Urothelium cell line (cell line): ENCODE measurements at regions not wholly inside any gene's neighbourhood (a gene's known extent, or its start where the extent isn't known, plus 50 kb on each side); places are given as distances from the start of the nearest gene placed in this dataset.

Experiments used
- DNase-seq: peaks from one replicate; pipeline ENCODE4 v3.0.0; 2011; ENCODE audit warnings: low spot score, mixed read lengths
- FAIRE-seq: peaks from 2 replicates; lab custom pipeline; 2011; peaks lifted over from hg19 to GRCh38; lab: Jason Lieb, UNC

DNA sequence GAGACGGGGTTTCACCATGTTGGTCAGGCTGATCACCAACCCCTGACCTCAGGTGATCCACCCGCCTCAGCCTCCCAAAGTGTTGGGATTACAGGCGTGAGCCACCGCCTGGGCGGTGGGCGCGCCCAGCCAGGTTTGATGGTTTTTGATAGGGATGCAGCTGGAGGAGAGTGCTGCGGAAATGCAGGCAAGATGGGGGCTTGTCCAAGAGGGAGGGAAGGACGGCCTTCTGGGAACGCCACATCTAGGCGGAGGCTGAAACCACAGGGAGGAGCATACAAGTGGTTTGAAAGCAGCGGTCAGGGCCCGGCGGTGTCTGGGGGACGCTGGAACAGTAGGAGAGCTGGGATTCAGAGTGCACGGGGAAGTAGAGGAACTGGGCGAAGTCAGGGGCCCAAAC lies 134.6 kb downstream of the VRK1 start:
- FAIRE-seq: no peak
- no peak for DNase-seq

DNA sequence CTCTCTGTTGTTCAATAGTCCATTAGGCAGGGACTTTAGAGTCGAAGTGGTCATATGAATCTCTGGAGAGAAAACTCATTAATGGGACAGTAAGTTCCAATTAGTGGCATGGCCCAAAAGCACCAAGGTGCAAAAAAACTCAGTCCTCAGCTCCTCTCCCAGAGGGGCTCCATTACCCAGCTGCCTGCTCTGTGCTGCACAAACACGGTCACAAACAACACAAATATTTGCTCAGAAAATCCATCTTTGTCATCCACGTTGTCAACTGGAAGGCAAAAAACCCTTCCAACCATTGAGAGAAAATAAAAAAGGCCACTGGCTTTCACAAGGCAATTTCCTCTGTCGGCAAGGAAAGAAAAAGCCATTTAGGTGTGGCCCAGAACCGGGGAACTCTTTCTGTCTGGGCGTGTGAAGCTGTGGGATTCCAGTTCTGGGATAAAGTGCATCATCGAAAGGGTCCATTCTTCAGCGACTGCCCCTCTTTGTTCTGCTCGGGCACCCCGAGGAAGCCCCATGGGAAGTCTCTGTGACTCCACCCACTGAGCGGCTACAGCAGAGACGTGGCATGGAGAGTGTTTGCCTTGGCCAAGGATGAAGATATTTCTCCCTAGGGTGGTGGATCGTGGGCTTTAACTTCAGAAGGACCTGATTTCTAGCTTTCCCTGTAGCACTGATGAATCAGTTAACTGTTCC lies 137.6 kb downstream of the VRK1 start:
- FAIRE-seq (no peak), DNase-seq (no peak)

DNA sequence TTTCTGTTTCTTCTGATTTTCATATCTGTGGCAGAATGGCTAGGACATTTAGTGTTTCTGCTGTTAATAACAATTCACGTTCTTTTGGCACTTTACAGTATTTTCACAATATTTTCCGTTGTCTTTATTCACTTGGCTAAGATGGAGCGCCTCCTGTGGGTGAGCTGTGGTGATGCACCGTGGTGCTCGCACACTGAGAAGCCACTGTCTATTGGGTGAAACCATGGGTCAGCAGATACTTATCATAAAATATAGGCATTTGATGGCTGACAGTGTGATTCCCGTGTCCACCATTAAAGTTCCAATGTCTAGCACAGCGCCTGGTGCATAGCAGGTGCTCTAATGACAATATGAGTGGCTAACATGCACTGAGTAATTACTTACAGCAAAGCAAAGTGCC lies 141.8 kb downstream of the VRK1 start:
- DNase-seq: no peak
- FAIRE-seq: no peak

DNA sequence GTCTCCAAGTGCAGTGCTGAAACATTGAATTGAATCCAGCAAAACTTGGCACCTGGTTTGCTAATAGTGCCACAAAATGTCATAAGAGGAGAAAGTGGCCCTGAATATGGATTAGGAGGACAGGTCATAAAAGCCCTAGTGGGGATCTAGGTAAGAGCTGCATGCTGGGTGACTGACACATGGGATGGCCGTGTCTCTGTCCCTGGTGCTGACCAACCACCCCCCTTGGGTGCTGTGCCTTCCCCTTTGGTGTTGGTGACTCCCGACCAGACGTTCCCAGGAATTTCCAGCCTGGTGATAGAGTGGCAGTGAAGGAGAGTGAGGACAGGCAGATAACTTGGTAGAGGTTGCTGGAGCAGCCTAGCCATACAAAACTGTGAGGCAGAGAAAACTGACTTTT lies 142.8 kb downstream of the VRK1 start:
- FAIRE-seq (no peak), DNase-seq (peak; percentile 16)

DNA sequence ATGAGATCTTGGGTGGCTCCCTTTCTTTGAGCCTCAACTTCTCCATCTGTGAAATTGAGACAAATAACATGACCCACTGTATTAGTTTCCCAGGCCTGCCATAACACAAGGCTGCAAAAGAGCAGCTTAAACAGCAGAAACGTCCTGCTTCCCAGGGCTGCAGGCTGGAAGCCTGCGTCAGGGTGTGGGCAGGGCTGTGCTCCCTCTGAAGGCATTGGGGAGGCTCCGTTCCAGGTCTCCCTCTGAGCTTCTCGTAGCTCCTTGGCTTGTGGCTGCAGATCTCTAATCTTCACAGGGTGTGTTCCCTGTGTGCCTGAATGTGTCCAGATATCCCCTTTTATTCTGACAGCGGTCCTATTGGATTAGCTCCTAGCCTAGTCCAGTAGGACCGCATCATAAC lies 147.1 kb downstream of the VRK1 start:
- no peak for FAIRE-seq
- no peak for DNase-seq

DNA sequence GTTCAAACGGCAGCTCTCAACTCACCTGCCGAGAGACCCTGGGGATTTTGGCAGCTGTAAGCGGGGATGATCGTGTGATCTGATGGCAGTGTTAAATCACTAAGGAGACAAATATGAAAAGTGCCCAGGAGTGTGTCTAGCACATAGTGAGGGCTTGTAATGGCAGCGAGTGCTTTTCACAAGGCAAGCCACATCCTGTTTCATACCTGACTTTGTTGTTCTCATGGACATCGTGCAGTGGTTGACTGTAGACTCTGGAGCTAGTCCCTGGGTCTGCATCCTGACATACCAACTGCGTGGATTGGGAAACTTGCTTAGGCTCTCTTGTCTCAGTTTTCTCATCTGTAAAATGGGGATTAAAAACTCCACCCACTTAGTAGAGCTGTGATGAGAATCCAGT lies 148.5 kb downstream of the VRK1 start:
- FAIRE-seq (no peak), DNase-seq (no peak)

DNA sequence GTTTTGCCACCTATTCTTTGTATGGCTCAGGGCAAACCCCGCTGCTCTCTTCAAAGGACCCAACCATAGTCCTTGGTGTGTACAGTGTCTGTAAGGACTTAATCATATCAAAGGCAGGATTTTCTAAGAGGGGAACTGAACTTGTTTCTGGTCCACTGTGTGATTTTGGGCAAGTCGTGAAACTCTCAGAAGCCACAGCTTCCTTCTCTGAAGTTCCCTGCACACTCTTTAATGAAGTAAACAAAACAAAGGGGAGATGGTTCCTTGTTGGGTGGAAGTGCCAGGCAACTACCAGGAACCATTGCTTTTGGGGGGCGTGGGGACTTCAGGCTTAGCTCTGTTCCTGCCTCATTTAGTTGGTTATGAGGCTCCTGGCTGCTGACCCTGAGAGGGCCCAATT lies 152.4 kb downstream of the VRK1 start:
- no peak for DNase-seq
- FAIRE-seq: no peak

DNA sequence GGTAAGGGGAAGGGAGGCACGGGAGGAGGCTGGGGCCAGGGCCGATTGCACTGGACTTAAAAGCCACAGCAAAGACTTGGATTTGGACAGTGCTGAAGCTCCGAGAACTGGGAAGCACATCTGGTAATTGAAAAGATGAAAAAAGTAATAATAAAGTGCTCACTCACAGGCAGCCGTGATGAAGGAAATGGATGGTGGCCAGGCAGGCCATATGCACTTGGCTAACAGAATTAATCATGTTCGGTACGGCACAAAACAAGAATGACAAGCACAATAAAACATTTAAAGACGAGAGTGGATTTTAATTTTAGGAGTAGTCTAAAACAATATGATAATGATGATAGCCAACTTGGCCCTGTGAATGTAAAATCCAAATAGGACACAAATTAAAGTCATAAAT lies 154.3 kb downstream of the VRK1 start:
- DNase-seq (no peak), FAIRE-seq (no peak)

DNA sequence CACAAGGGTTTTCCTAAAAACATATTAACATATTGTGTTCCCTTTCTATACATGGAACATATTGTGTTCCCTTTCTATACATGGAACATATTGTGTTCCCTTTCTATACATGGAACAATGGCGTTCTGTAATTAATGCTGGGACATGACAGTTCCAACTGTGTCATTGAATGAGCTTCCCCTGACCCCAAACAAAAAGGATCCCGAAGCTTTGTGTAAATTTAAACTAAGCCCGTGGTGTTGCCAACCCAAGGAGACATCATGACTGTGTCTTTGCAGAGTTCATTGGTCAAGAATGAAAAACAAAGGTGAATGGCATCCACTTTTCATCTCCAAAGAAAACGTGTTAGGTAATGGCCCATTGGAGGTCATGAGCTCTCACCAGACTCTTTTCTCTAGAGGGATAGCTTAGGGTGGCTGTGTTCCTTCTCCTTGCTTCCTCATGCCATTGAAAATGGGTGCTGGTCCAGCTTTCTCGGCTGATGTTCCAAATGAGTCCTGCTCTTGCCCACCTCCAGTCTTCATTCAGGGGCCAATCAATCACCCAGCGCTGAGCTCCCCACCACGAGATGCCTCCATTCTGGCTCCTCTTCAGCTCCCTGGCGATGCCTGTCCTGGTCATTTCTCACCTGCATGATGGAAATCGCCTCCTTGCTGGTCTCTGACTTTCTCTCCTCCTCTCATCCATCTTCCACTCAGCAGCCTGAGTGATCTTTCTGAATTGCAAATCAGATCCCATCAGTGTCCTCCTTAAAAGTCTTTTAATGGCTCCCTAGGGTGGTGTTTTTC lies 156.1 kb downstream of the VRK1 start:
- DNase-seq (no peak), FAIRE-seq (no peak)

DNA sequence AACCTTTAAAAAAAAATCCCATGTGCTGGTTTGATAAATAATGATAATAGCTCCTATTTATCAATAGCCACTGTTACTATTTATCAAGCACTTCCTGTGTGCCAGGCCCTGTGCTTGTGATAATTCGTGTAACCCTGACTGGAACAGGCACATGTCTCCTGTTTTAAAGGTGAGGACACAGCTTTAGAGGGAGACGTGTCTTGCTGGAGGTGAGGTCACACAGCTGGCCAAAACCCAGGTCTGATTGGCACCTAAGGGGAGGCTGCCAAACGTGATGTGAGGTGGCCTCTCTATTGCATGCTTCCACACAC lies 156.6 kb downstream of the VRK1 start:
- no peak for DNase-seq
- FAIRE-seq: no peak

DNA sequence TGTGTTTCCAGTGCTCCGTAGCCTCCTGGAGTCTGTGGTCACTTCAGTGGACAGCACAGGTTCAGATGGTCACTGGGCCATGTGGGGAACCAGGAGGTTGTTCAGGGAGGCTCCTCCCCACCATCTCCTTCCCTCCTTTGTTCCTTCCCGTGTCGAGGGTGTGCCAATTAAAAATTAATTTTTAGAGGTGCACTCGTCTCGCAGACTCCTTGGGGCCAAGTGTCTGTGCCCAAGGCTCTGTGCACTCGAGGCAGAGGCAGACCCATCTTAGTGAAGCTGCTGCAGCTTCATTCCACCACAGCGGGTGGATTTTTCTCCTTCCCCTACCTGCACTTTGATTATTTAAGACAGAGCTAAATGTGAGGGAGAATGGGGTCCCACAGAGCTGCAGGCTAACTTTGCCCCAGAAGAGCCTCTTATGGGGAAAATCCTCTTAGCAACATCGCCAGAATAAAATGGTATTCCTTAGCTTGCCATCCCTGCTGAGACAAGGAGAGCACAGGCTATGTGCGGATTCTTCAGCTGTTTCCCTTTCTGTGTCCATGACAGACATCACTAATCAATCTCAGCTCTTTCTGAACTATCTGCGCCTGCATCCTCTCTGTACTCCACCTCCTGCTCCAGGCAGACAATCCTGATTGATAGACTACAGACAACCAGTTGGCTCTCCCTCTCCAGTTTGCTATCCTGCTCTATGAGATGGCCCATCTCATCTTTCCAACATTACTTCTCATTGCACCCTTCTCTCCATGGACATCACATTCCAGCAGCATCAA lies 159.5 kb downstream of the VRK1 start:
- FAIRE-seq: no peak
- DNase-seq: no peak

DNA sequence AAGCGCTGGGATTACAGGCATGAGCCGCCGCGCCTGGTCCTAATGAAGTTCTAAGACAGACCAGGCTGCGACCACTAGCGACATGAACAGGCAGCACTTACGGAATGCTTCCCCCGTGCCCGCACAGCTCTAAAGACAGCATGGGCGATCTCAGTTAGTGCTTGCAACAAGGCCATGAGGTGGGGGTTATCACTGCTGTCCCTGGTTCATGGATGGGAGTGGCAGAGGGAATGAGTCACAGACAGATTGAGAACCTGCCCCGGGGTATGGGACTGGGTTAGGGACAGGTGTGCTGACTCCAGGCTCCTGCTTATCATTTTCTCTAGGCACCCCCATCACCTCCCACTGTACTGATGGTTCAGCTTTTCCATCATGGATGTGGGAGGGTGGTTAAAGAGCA lies 160.9 kb downstream of the VRK1 start:
- FAIRE-seq (no peak), DNase-seq (no peak)

DNA sequence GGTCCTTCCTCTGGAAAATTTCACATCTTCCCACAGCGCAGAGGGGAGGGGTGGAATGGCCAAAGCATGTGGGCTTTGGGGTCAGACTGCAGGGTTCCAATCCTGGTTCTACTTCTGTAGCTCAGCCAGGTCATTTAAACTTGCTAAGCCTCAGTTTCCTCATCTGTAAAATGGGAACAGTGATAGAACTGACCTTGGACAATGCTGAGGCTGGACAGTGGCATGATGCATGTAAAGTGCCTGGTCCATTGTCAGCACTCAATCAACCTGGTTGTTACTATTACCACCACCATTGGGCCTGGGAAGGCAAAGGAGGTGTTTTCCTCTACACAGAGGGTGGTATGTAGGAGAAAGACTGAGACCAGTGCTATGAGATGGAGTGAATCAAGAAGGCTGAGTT lies 162.8 kb downstream of the VRK1 start:
- DNase-seq: no peak
- FAIRE-seq: no peak

DNA sequence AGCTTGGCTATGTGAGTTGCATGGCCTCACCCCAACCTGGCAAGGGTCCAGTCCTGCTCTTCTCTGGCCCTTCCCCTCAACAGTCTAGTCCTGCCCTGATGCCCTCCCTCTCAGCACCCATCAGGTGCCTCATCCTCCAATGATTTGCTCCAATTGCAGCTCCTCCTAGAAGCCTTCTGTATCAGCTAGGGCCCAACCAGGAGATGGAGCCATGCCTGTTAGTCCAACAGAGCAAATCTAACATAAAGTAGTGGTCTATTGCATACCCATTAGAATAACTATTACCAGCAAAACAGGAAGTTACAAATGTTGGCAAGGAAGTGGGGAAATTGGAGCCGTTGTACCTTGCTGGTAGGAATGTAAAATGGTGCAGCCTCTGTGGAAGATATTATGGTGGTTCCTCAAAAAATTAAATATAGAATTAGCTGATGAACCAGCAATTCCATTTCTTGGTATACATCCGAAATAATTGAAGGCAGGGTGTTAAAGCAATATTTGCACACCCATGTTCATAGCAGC lies 163.5 kb downstream of the VRK1 start:
- FAIRE-seq (no peak), DNase-seq (no peak)

DNA sequence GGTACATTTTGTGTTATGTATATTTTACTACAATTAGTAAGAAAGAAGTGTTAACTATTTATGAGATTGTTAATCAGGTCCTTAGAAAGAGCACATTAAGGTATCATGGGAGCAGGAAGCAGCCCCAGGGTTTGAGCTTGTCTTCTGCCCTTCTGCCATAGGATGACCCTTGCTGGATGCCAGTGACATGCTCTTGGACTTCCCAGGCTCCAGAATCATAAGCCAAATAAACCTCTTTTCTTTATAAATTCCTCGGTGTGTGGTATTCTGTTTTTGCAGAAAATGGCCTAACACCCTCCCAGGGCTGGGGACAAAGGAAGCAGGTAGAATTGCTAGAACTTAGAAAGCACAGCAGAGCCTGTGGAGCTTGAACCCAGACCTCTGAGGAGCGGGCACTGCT lies 164.7 kb downstream of the VRK1 start:
- DNase-seq: no peak
- FAIRE-seq: no peak

DNA sequence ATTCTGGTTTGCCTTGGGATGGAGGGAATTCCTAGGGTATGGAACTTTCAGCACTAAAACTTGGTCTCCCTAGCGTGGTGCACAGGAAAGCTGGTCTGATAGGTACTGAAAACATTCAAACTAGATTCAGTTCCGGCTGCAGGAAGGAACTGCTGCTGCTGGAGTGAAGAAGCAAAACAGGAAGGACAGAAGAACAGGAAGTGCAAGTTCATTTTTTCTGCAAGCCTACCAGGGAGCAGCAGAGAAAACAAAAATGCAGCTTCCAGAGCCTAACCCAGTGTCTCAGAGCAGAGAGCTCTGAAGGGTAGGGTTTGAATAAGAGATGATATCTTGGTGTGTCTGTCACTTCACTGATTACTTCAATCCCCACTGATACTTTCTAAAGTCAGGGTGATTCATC lies 165.2 kb downstream of the VRK1 start:
- FAIRE-seq: no peak
- no peak for DNase-seq

DNA sequence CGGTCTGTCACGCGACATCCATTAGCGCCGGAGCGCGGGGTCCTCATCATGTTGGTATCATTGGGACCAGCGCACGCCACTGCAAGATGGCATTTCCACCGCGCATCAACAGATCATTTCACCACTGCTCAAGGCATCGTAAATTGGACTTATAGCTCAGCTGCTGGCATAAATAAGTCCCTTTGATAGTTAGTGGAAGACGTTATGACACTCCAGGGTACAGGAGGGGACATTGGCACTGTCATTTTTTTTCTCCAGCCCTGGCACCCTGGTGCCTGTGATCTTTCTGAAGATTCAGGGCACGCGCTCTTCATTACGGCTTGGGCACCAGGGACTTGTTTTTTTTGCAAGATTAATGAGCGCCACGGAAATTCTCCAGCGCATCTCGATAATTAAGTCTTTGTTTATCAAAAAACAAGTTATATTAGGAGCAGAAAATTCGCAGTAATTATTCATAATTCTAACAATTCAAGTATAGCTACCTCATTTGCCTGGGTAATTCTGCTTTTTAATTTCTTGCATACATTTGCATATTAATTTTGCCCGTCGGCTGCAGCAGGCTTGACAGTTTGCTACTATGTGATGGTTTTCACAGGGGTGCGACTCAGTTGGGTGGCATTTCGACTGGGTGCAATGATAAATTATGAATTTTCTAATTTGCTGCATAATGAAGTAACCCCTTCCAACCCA lies 167.7 kb downstream of the VRK1 start:
- DNase-seq (no peak), FAIRE-seq (no peak)

DNA sequence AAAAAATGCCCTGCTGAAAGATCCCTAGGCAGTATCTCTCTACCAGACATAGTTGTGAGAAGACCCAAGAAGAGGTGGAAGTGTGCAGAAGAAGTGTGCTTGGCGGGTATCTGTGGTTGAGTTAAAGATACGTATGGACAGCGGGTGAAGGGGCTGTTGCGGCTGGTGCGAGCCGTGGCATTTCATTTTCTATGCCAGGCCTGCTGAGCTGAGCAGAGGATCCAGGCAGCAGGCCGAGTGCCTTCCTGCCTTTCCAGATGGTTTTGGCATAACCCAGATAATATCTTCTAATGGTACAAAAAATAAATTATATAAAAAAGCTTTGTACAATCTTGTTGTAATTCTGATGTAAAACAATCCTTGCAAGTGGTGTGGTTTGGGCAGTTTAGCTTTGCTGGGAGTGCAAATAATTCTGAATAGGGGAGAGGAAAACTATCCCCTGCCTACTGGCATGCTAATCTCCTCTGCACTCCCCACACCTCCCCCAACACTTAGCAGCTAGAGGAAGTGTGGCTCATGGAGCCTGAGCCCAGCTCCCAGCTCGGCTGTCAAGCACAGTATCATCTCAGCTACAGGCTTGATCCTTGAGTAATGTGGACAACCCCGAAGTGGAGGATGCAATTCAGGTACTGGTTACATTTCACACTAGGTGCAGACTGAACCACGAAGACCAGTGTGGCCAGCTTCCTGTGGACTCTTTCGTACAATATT lies 168.9 kb downstream of the VRK1 start:
- no peak for DNase-seq
- FAIRE-seq: no peak

DNA sequence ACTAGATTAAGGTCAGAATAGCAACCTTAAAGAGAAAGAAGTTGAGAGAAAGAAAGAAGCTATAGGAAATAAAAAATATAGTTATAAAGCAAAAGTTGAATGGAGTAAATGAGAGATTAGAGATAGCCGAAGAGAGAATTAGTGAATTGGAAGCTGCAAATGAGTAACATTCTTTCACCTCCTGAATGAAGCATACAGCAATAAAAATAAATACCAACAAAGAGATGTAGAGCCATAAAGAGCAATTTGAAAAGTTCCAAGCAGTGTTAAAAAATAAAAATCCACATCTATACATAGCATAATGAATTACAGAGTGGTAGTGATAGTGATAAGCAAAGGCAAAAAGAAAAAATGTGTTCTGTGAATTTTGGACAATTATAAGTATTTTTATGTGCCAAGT lies 177.9 kb downstream of the VRK1 start:
- no peak for FAIRE-seq

DNA sequence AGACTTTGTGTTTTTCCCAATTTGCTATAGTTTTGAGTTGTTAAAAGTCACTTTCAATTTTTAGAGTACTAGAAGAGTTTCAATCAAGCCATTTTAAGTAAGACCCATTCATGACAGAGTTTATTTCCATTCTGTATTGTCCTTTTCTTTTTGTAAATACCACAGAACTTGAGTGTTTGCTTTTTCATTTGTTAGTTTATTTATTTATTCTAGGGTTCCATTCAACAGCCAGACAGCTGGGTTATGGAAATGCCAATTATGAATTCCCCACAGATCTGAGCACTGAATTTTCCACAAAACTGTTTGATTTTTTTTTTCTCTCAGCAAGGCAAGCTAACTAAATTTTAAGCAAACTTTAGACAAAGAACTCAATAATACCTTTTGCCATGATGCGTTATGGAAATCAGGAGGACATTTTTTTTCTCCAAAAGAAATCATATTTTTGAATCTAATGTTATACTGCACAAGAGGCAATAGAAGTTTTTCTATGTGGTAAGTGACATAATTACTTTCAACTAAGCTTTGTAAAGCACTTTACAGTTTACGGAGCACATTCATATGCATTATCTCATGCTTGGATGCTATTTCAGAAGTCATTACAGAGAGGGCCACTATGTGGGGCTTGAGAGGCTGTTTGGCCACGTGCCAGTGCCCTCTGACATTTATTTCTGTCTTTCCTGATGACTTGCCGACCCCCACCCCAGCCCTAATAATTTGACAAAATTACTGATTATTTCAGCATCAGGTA lies 181.5 kb downstream of the VRK1 start:
- FAIRE-seq (no peak), DNase-seq (no peak)

More for the DNA sequence above, 177.9 kb downstream of the VRK1 start:
- no peak for DNase-seq
